H1 (cell line): ENCODE measurements at regions not wholly inside any gene's neighbourhood (a gene's known extent, or its start where the extent isn't known, plus 50 kb on each side); places are given as distances from the start of the nearest gene placed in this dataset.
A peak's percentile ranks its signal among the peaks of the same experiment; 100 is the strongest.

ENCODE experiments used
- CTCF ChIA-PET: fragments of 300-600 bp; sonication (Branson Sonifier 250); formaldehyde crosslinking; loops from one replicate; lab custom pipeline; 2021; ENCODE audit not compliant: partially characterized antibody; lab: Charles Lee
- POLR2A ChIA-PET: fragments of 300-600 bp; sonication (Branson Sonifier 250); formaldehyde crosslinking; loops from one replicate; lab custom pipeline; 2021; ENCODE audit warnings: inconsistent platforms; ENCODE audit not compliant: partially characterized antibody; lab: Charles Lee
- DNase-seq, 2 experiments: peaks; one replicate each; pipeline versions ENCODE4 v3.0.0 to v3.0.0-alpha.2; 2010 to 2022; ENCODE audit warnings: low spot score in 2 of 2, low read depth in 1 of 2, mixed read lengths in 1 of 2
- FAIRE-seq: peaks from 2 replicates; lab custom pipeline; 2011; peaks lifted over from hg19 to GRCh38; lab: Jason Lieb, UNC
- H2AFZ ChIP-seq: 2 replicates; pipeline ENCODE4 v1.8.1; 2012; ENCODE audit warnings: low read length, inconsistent platforms
- H2AK5ac ChIP-seq: 2 replicates; pipeline ENCODE4 v1.6.1; 2013; ENCODE audit warnings: low read depth, low read length
- H2BK120ac ChIP-seq: replicated peaks from 2 replicates; pipeline ENCODE3; 2013; ENCODE audit warnings: low read depth, low read length, inconsistent platforms
- H2BK12ac ChIP-seq: 2 replicates; pipeline ENCODE4 v1.6.1; 2013; ENCODE audit warnings: low read depth, low read length
- H2BK15ac ChIP-seq: 2 replicates; pipeline ENCODE4 v1.6.1; 2013; ENCODE audit warnings: low read length
- H2BK20ac ChIP-seq: 2 replicates; pipeline ENCODE4 v1.6.1; 2013; ENCODE audit warnings: low read length
- H2BK5ac ChIP-seq: 2 replicates; pipeline ENCODE4 v1.6.1; 2013; ENCODE audit warnings: low read depth, low read length
- H3K14ac ChIP-seq: 2 replicates; pipeline ENCODE4 v1.6.1; 2013; ENCODE audit warnings: inconsistent platforms; ENCODE audit not compliant: insufficient read length
- H3K18ac ChIP-seq: 2 replicates; pipeline ENCODE4 v1.6.1; 2013; ENCODE audit warnings: low read length; ENCODE audit errors: extremely low read depth
- H3K23ac ChIP-seq: 2 replicates; pipeline ENCODE4 v1.6.1; 2013; ENCODE audit warnings: inconsistent platforms; ENCODE audit not compliant: insufficient read length
- H3K23me2 ChIP-seq: 2 replicates; pipeline ENCODE4 v1.6.1; 2013; ENCODE audit warnings: low read depth, low read length
- H3K27ac ChIP-seq: 2 replicates; pipeline ENCODE4 v1.6.1; 2011; ENCODE audit warnings: low read depth, low read length, inconsistent platforms
- H3K27me3 ChIP-seq, 4 experiments: replicated peaks in 1 of 4; 1 replicate in 1 of 4; 2 replicates in 3 of 4; pipeline versions ENCODE4 v1.6.1 to v1.8.1; 2011 to 2013; ENCODE audit warnings: low read length in 3 of 4, mild to moderate bottlenecking in 3 of 4, inconsistent platforms in 2 of 4, mixed read lengths in 2 of 4, moderate library complexity in 1 of 4; ENCODE audit not compliant: control insufficient read depth in 3 of 4, insufficient read depth in 3 of 4; ENCODE audit errors: extremely low read depth in 1 of 4
- H3K36me3 ChIP-seq, 4 experiments: 2 replicates each; pipeline versions ENCODE4 v1.6.1 to v1.8.1; 2011 to 2013; ENCODE audit warnings: mild to moderate bottlenecking in 4 of 4, low read length in 3 of 4, moderate library complexity in 2 of 4, control low read depth in 1 of 4, inconsistent platforms in 1 of 4; ENCODE audit not compliant: insufficient read depth in 4 of 4, control insufficient read depth in 2 of 4
- H3K4ac ChIP-seq: replicated peaks from 2 replicates; pipeline ENCODE3; 2013; ENCODE audit warnings: low read length, low read depth, mixed read lengths, inconsistent platforms; ENCODE audit not compliant: insufficient read length
- H3K4me1 ChIP-seq, 4 experiments: replicated peaks in 1 of 4; 1 replicate in 1 of 4; 2 replicates in 3 of 4; pipeline versions ENCODE4 v1.6.1 to v1.8.1; 2011 to 2013; ENCODE audit warnings: low read length in 3 of 4, inconsistent platforms in 2 of 4, mixed read lengths in 1 of 4; ENCODE audit not compliant: insufficient read depth in 4 of 4, control insufficient read depth in 3 of 4
- H3K4me2 ChIP-seq, 2 experiments: 2 replicates each; pipeline versions ENCODE4 v1.6.1 to v1.8.1; 2011 to 2013; ENCODE audit warnings: low read depth in 2 of 2, low read length in 2 of 2, control low read depth in 1 of 2, inconsistent platforms in 1 of 2, mild to moderate bottlenecking in 1 of 2; ENCODE audit not compliant: insufficient read depth in 1 of 2
- H3K4me3 ChIP-seq, 4 experiments: fragments of 200-600, 300-600 bp in 1 of 4; sonication (generic), shearing (Covaris generic), sonication (Bioruptor Twin) in 1 of 4; 2 replicates each; pipeline versions ENCODE4 v1.5.1 to v1.8.1; 2011 to 2016; ENCODE audit warnings: low read length in 4 of 4, low read depth in 3 of 4, control low read depth in 2 of 4, inconsistent platforms in 2 of 4, mild to moderate bottlenecking in 2 of 4, mixed read lengths in 1 of 4, moderate library complexity in 1 of 4; ENCODE audit not compliant: insufficient read depth in 2 of 4; ENCODE audit errors: extremely low read depth in 1 of 4
- H3K56ac ChIP-seq: replicated peaks from 2 replicates; pipeline ENCODE3; 2013; ENCODE audit warnings: low read depth, mild to moderate bottlenecking, mixed read lengths, low read length, inconsistent platforms; ENCODE audit not compliant: insufficient read length
- H3K79me1 ChIP-seq: 2 replicates; pipeline ENCODE4 v1.6.1; 2013; ENCODE audit warnings: low read depth, low read length, control low read depth
- H3K79me2 ChIP-seq, 2 experiments: 2 replicates each; pipeline versions ENCODE4 v1.6.1 to v1.8.1; 2012 to 2013; ENCODE audit warnings: low read length in 2 of 2, mild to moderate bottlenecking in 2 of 2, inconsistent platforms in 1 of 2; ENCODE audit not compliant: insufficient read depth in 2 of 2, control insufficient read depth in 1 of 2
- H3K9ac ChIP-seq, 4 experiments: replicated peaks in 1 of 4; 1 replicate in 1 of 4; 2 replicates in 3 of 4; pipeline versions ENCODE4 v1.6.1 to v1.8.1; 2011 to 2013; ENCODE audit warnings: low read depth in 3 of 4, low read length in 3 of 4, control low read depth in 2 of 4, mild to moderate bottlenecking in 2 of 4, moderate library complexity in 2 of 4, inconsistent platforms in 1 of 4; ENCODE audit errors: extremely low read depth in 1 of 4
- H3K9me3 ChIP-seq, 2 experiments: 2 replicates each; pipeline versions ENCODE4 v1.6.1 to v1.8.1; 2012 to 2013; ENCODE audit warnings: mild to moderate bottlenecking in 2 of 2, moderate library complexity in 2 of 2, control low read depth in 1 of 2, inconsistent platforms in 1 of 2, low read depth in 1 of 2, low read length in 1 of 2, mixed read lengths in 1 of 2; ENCODE audit not compliant: insufficient read depth in 2 of 2
- H4K20me1 ChIP-seq, 2 experiments: replicated peaks in 1 of 2; 2 replicates each; pipeline versions ENCODE3 to v1.8.1; 2011 to 2013; ENCODE audit warnings: inconsistent platforms in 2 of 2, low read length in 2 of 2, mild to moderate bottlenecking in 1 of 2; ENCODE audit not compliant: insufficient read depth in 2 of 2, control insufficient read depth in 1 of 2
- H4K5ac ChIP-seq: 2 replicates; pipeline ENCODE4 v1.6.1; 2013; ENCODE audit warnings: low read length, low read depth, mixed read lengths, inconsistent platforms; ENCODE audit not compliant: insufficient read length
- H4K8ac ChIP-seq: 2 replicates; pipeline ENCODE4 v1.8.0; 2013; ENCODE audit warnings: mild to moderate bottlenecking, moderate library complexity, low read length, inconsistent platforms; ENCODE audit not compliant: insufficient read depth; ENCODE audit errors: extremely low read depth
- H4K91ac ChIP-seq: replicated peaks from 2 replicates; pipeline ENCODE3; 2013; ENCODE audit warnings: low read length, mixed read lengths, inconsistent platforms; ENCODE audit not compliant: insufficient read length
- JUND ChIP-seq: IDR thresholded peaks from 2 replicates; pipeline ENCODE4 v1.6.1; 2011; ENCODE audit warnings: mild to moderate bottlenecking, improper control_type of control experiment, low read length
- WGBS, 2 experiments: shearing (Covaris generic) in 1 of 2; methylation state at CpG; one replicate each; pipeline versions ENCODE4 v1.1.6 to v1.1.7; 2013 to 2015; ENCODE audit warnings: low lambda C conversion rate in 2 of 2, mixed read lengths in 2 of 2, inconsistent platforms in 1 of 2, low coverage in 1 of 2, missing lambda C conversion rate in 1 of 2; ENCODE audit not compliant: insufficient replicate concordance in 2 of 2, insufficient coverage in 1 of 2, insufficient read length in 1 of 2; ENCODE audit errors: extremely low coverage in 1 of 2, missing lambda C conversion rate in 1 of 2; 5-methylcytosine and 5-hydroxymethylcytosine counted together
- TF ChIP-seq, protein P1 (sequence below), 3 experiments: IDR thresholded peaks; 1 replicate in 2 of 3; 2 replicates in 1 of 3; pipeline versions ENCODE4 v1.5.1 to v1.6.1; 2011; ENCODE audit warnings: low read length in 3 of 3, mild to moderate bottlenecking in 3 of 3, inconsistent platforms in 2 of 3, low read depth in 1 of 3, moderate library complexity in 1 of 3; ENCODE audit not compliant: insufficient read depth in 1 of 3; ENCODE audit errors: control extremely low read depth in 1 of 3

DNA sequence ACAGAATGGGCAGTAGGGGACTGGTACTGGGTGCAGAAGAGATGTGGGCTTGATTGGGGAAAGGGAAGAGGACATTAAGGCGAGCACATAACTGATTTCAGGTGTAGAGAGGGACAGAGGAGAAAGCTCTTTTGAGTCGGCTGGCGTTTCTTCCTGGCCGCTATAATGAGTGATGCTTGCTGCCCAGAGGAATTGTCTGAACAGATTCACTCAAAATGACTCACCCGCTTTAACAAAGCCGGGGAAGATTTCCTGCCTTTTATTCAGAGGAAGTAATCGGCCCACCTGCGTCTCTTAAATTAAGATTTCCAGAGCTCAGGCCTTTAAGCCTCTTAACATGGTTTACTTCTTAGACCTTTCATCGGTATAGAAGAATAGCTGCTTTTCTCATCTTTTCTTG, 102.1 kb upstream of the AP1S2 start:
- Histone ChIP-seq H2BK120ac (no peak overlapping the region), H2BK5ac (peak overlapping the region; percentile 58; the same call in 1 of the 2 replicates), H4K5ac (no peak overlapping the region), H4K91ac (peak overlapping the region; percentile 12), H4K20me1 (no peaks in the 10 kb centered on the region), H3K27me3 (no peaks in the 10 kb centered on the region), H3K23ac (no peak overlapping the region), H3K18ac (no peak overlapping the region), H2BK12ac (no peak overlapping the region), H3K79me2 (no peaks in the 10 kb centered on the region), H2AK5ac (no peak overlapping the region), H3K14ac (no peak overlapping the region), H3K79me1 (no peaks in the 10 kb centered on the region), H3K27ac (peak overlapping the region; percentile 45; the same call in 1 of the 2 replicates), H4K8ac (no peak overlapping the region), H3K4ac (no peak overlapping the region), H3K9me3 (no peaks in the 10 kb centered on the region), H3K56ac (no peak overlapping the region), H2BK20ac (no peak overlapping the region), H3K9ac (no peak overlapping the region), H3K23me2 (no peaks in the 10 kb centered on the region), H3K36me3 (no peaks in the 10 kb centered on the region), H2AFZ (peak overlapping the region; percentile 72; the same call in 1 of the 2 replicates), H3K4me1 (peaks cover 0 to 6% (median 0%) of the 10 kb centered on the region in 4 experiments; a peak in 1 of 7 replicates), H2BK15ac (no peak overlapping the region), H3K4me2 (peak overlapping the region in 1 of 2 experiments; percentile 36; a peak in 1 of 4 replicates), H3K4me3 (no peak overlapping the region)
- TF ChIP-seq, protein P1, sequence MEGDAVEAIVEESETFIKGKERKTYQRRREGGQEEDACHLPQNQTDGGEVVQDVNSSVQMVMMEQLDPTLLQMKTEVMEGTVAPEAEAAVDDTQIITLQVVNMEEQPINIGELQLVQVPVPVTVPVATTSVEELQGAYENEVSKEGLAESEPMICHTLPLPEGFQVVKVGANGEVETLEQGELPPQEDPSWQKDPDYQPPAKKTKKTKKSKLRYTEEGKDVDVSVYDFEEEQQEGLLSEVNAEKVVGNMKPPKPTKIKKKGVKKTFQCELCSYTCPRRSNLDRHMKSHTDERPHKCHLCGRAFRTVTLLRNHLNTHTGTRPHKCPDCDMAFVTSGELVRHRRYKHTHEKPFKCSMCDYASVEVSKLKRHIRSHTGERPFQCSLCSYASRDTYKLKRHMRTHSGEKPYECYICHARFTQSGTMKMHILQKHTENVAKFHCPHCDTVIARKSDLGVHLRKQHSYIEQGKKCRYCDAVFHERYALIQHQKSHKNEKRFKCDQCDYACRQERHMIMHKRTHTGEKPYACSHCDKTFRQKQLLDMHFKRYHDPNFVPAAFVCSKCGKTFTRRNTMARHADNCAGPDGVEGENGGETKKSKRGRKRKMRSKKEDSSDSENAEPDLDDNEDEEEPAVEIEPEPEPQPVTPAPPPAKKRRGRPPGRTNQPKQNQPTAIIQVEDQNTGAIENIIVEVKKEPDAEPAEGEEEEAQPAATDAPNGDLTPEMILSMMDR (IDR thresholded peaks at IDR 0.05; ENCODE audit: control extremely low read depth in 1 of 3, insufficient read depth in 1 of 3, low read depth in 1 of 3, low read length in 3 of 3), result no peak
- TF ChIP-seq JUND, result peak; percentile 74
- DNase-seq (no peak), FAIRE-seq (no peak)
- ChIA-PET CTCF (interaction anchor here (1.4 kb wide), 1 partner anchor 26 kb away, joined by 5 read pairs; no protein-coding TSS in a partner anchor), POLR2A (interaction anchor here (1.5 kb wide), 1 partner anchor 9 kb away, joined by 4 read pairs; no protein-coding TSS in a partner anchor)
- 28% methylated on average over 9 of the region's 9 CpGs; no CpG with 5 or more reads in 1 of the 2 experiments for WGBS, 2 experiments
